CD4-positive, alpha-beta T cell treated with Interleukin-12 subunit alpha and Interleukin-12 subunit beta, for 1 hour (primary cell): ENCODE measurements at regions not wholly inside any gene's neighbourhood (a gene's known extent, or its start where the extent isn't known, plus 50 kb on each side); places are given as distances from the start of the nearest gene placed in this dataset.

Experiments
- DNase-seq: peaks from one replicate; pipeline ENCODE4 v3.0.0-alpha.2; 2020

GRCh38 chr5:125014202-125014601, 267.8 kb upstream of the ZNF608 start:
- DNase-seq = no peak

GRCh38 chr5:125017796-125018195, 271.4 kb upstream of the ZNF608 start:
- DNase-seq = no peak

- no peak for DNase-seq
Observed at GRCh38 chr5:125023673-125024072, 277.2 kb upstream of the ZNF608 start.

GRCh38 chr5:125026867-125027731, 280.7 kb upstream of the ZNF608 start:
- no peak for DNase-seq

- DNase-seq = no peak
Observed at GRCh38 chr5:125032286-125032685, 285.8 kb upstream of the ZNF608 start.

- no peak for DNase-seq
Observed at GRCh38 chr5:125033602-125034001, 287.2 kb upstream of the ZNF608 start.

GRCh38 chr5:125034331-125034730, 287.9 kb upstream of the ZNF608 start:
- no peak for DNase-seq

- no peak for DNase-seq
Observed at GRCh38 chr5:125036494-125036893, 290.1 kb upstream of the ZNF608 start.

- DNase-seq = no peak
Observed at GRCh38 chr5:125037020-125037419, 290.6 kb upstream of the ZNF608 start.

- DNase-seq = no peak
Observed at GRCh38 chr5:125037530-125037929, 291.1 kb upstream of the ZNF608 start.

GRCh38 chr5:125038477-125038876, 292.0 kb upstream of the ZNF608 start:
- DNase-seq = no peak

- DNase-seq = no peak
Observed at GRCh38 chr5:125041798-125042197, 295.4 kb upstream of the ZNF608 start.

- DNase-seq = no peak
Observed at GRCh38 chr5:125042261-125042890, 295.9 kb upstream of the ZNF608 start.

GRCh38 chr5:125043781-125044391, 297.4 kb upstream of the ZNF608 start:
- DNase-seq = no peak

GRCh38 chr5:125044491-125045282, 298.2 kb upstream of the ZNF608 start:
- DNase-seq = no peak

GRCh38 chr5:125045646-125046045, 299.2 kb upstream of the ZNF608 start:
- no peak for DNase-seq

GRCh38 chr5:125046838-125047237, 300.4 kb upstream of the ZNF608 start:
- DNase-seq = no peak

- no peak for DNase-seq
Observed at GRCh38 chr5:125047871-125048270, 301.4 kb upstream of the ZNF608 start.

GRCh38 chr5:125049721-125050702, 303.6 kb upstream of the ZNF608 start:
- no peak for DNase-seq

- DNase-seq = no peak
Observed at GRCh38 chr5:125050926-125051325, 304.5 kb upstream of the ZNF608 start.

GRCh38 chr5:125052584-125052983, 306.1 kb upstream of the ZNF608 start:
- DNase-seq = no peak

- DNase-seq = no peak
Observed at GRCh38 chr5:125053179-125053578, 306.7 kb upstream of the ZNF608 start.
